ENCODE measurements at regions not wholly inside any gene's neighbourhood (a gene's known extent, or its start where the extent isn't known, plus 50 kb on each side); places are given as distances from the start of the nearest gene placed in this dataset.

DNA sequence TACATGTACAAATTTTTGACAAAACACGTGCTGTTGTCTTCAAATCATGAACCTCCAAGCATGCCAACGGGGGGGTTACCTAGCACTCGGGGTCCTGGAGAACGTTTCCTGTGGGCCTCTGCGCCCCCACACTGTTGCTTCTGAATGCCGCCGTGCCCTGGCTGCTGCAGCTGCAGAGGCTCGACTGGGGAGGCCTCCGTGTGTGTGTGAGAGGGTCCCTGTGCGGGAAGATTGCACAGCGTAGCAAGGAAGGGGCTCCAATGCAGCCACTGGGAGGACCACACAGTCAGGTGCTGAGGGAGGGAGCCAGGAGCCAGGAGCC lies 1322.2 kb downstream of the TBC1D22A start:
- BruUV-seq (replicated peaks): no TSS peak

DNA sequence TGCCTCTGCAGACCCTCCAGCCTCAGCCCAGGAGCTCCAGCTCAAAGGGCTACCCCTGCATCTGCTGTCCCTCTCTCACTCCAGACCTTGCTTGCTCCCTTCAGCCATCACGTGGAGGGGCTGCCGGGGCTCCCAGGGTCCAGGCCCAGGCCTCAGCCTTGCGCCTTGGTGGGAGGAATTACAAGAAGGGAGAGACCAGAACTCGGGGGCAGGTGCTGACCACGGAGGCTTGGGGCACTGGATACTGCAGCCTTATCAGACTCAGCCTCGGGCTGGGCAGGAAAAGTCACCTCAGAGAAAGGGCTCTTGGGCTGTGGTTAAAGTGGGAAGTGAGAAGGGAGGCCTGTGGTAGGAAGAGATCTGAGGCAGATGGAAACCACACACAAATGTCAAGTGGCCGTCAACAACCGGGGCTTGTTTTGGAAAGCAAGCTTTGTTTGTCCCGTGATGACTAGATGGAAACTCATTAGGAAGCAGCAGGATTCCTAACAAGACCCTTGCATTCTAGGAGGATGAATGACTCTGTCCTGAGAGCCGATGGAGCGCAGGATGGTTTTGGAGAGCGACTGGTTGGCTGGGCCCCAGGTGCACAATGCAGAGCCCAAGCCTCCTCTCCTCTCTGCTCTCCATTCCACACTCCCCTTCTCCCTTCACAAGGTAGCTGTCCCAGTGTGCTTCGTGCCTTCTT lies 1321.7 kb downstream of the TBC1D22A start:
- no peaks in the 10 kb centered on the region for H3K4me1 ChIP-seq (ENCODE audit: control insufficient read depth in 1 of 2, insufficient read depth in 2 of 2, low read length in 2 of 2)
- POLR2A ChIA-PET: no interaction called here
- CTCF ChIA-PET: no interaction called here
- H3K79me2 ChIP-seq (ENCODE audit: insufficient read depth, low read length): no peaks in the 10 kb centered on the region
- H3K9me2 ChIP-seq (ENCODE audit: insufficient read depth): no peaks in the 10 kb centered on the region
- no peaks in the 10 kb centered on the region; a peak in 1 of 4 replicates for H3K9me3 ChIP-seq (ENCODE audit: control insufficient read depth in 1 of 2, insufficient read depth in 1 of 2, low read depth in 1 of 2, low read length in 2 of 2)
- H3K4me2 ChIP-seq (ENCODE audit: low read length): no peak overlapping the region
- TF ChIP-seq YY1 (IDR thresholded peaks at IDR 0.05; ENCODE audit: extremely low read depth, insufficient replicate concordance, low read depth, low read length): no peak
- TF ChIP-seq POLR2AphosphoS5 (IDR thresholded peaks at IDR 0.05; ENCODE audit: low read depth, low read length): no peak
- RAD21 ChIA-PET (ENCODE audit: low non-redundant PET in 1 of 2, low total read pairs in 2 of 2, uncharacterized antibody in 2 of 2, unreplicated experiment in 2 of 2): no interaction called here
- no peak overlapping the region for H3K27ac ChIP-seq (ENCODE audit: low read depth, low read length)
- intact Hi-C loops (cut with micrococcal nuclease): no loop called here
- H3K9ac ChIP-seq (ENCODE audit: low read length): no peak overlapping the region
- no TSS peak for BruUV-seq (replicated peaks)
- ATAC-seq (no peak), DNase-seq (ENCODE audit: low read depth, low spot score) (no peak)
- H3K4me3 ChIP-seq (replicated peaks in 1 of 2; ENCODE audit: low read depth in 1 of 2, low read length in 2 of 2): no peak overlapping the region
- H3K36me3 ChIP-seq (ENCODE audit: control insufficient read depth in 1 of 2, insufficient read depth in 2 of 2, low read length in 2 of 2): no peaks in the 10 kb centered on the region
- no peaks in the 10 kb centered on the region for H3K27me3 ChIP-seq (ENCODE audit: insufficient read depth, low read length)
- no peak overlapping the region for H2AFZ ChIP-seq (ENCODE audit: low read depth, low read length, poor library complexity, severe bottlenecking)
- no peaks in the 10 kb centered on the region for H4K20me1 ChIP-seq (ENCODE audit: insufficient read depth)

More for the DNA sequence above, 1322.2 kb downstream of the TBC1D22A start:
- no peaks in the 10 kb centered on the region for H3K79me2 ChIP-seq (ENCODE audit: insufficient read depth, low read length)
- RAD21 ChIA-PET (ENCODE audit: low non-redundant PET in 1 of 2, low total read pairs in 2 of 2, uncharacterized antibody in 2 of 2, unreplicated experiment in 2 of 2): no interaction called here
- H3K27me3 ChIP-seq (ENCODE audit: insufficient read depth, low read length): no peaks in the 10 kb centered on the region
- H3K4me2 ChIP-seq (ENCODE audit: low read length): no peak overlapping the region
- H3K36me3 ChIP-seq (ENCODE audit: control insufficient read depth in 1 of 2, insufficient read depth in 2 of 2, low read length in 2 of 2): no peaks in the 10 kb centered on the region
- TF ChIP-seq TCF7L2 (IDR thresholded peaks at IDR 0.05; ENCODE audit: borderline replicate concordance, extremely low read depth, insufficient read depth, insufficient read length) (no peak), YY1 (IDR thresholded peaks at IDR 0.05; ENCODE audit: extremely low read depth, insufficient replicate concordance, low read depth, low read length) (no peak), EGR1 (IDR thresholded peaks at IDR 0.05; ENCODE audit: low read depth) (no peak), ZFX (IDR thresholded peaks at IDR 0.05) (no peak), POLR2AphosphoS5 (IDR thresholded peaks at IDR 0.05; ENCODE audit: low read depth, low read length) (no peak)
- H3K4me1 ChIP-seq (ENCODE audit: control insufficient read depth in 1 of 2, insufficient read depth in 2 of 2, low read length in 2 of 2): peaks cover under 1% of the 10 kb centered on the region in 2 experiments; a peak in 1 of 4 replicates
- H2AFZ ChIP-seq (ENCODE audit: low read depth, low read length, poor library complexity, severe bottlenecking): no peak overlapping the region
- ATAC-seq (no peak), DNase-seq (ENCODE audit: low read depth, low spot score) (no peak)
- CTCF ChIA-PET: no interaction called here
- H3K9ac ChIP-seq (ENCODE audit: low read length): no peak overlapping the region
- H3K27ac ChIP-seq (ENCODE audit: low read depth, low read length): no peak overlapping the region
- intact Hi-C loops (cut with micrococcal nuclease): no loop called here
- H3K9me2 ChIP-seq (ENCODE audit: insufficient read depth): no peaks in the 10 kb centered on the region
- no peaks in the 10 kb centered on the region; a peak in 1 of 4 replicates for H3K9me3 ChIP-seq (ENCODE audit: control insufficient read depth in 1 of 2, insufficient read depth in 1 of 2, low read depth in 1 of 2, low read length in 2 of 2)
- H4K20me1 ChIP-seq (ENCODE audit: insufficient read depth): no peaks in the 10 kb centered on the region
- POLR2A ChIA-PET: no interaction called here
- H3K4me3 ChIP-seq (replicated peaks in 1 of 2; ENCODE audit: low read depth in 1 of 2, low read length in 2 of 2): no peak overlapping the region
